HG03039 (cell line): ENCODE measurements at regions not wholly inside any gene's neighbourhood (a gene's known extent, or its start where the extent isn't known, plus 50 kb on each side); places are given as distances from the start of the nearest gene placed in this dataset.

ENCODE experiments used
- ATAC-seq: cut with Tn5 transposase; IDR thresholded peaks from one replicate; pipeline ENCODE4 v1.9.1; 2021; ENCODE audit warnings: mild to moderate bottlenecking, moderate library complexity; ENCODE audit not compliant: unreplicated experiment

DNA sequence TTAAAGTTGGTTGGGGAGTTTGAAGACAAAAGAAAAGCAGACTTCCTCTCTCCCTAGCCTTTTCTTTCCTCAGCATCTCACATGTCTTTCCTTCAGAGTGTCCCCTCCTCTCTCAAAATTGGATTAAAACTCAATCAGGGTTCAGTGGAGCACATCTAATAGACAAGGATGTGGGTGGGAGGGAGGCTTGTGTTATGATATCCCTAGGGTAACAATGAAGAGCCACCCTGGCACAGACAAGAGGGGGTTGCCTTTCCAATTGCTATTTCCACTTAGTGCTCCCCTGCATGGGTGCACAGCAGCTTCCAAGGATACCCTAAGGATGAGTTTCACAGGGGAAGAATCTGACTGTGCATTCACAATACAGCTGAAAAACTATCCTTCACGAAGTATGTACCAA lies 585.2 kb upstream of the C9orf72 start:
- ATAC-seq: no peak

DNA sequence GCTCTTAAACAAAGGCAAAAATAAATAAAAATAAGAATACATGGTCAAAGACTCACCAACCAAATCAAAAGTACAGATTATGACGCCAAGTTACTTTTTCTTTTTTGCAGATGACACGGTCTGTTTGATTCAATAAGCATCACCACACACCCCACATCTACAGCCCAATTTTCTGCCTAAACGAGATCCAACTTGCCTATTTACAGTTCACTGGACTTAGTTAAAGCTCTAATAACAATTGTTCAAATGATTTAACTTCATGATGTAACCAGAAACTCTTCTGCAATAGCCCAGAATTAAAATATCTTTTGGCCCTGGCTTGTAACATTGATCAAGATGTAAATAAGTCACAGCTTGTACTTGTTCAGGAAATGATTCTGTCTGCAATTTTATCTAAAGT lies 590.3 kb upstream of the C9orf72 start:
- ATAC-seq: no peak

DNA sequence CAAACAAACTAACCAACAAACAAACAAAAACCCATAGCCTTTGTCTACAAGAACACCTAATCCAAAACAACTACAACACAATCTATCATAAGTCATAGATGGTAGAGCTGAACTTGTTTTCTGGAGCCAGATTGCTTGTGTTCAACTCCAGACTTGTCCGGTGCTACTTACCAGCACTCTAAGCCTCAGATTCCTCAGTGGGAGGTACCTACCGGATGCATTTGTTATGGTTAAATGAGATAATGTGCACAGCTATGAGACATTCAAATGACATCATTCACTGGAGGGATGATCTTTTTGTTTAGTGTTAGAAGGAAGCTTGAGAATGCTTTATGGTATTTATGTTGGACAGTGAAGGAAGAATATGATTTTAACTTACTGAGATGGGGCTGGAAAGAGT lies 592.9 kb upstream of the C9orf72 start:
- ATAC-seq: no peak

DNA sequence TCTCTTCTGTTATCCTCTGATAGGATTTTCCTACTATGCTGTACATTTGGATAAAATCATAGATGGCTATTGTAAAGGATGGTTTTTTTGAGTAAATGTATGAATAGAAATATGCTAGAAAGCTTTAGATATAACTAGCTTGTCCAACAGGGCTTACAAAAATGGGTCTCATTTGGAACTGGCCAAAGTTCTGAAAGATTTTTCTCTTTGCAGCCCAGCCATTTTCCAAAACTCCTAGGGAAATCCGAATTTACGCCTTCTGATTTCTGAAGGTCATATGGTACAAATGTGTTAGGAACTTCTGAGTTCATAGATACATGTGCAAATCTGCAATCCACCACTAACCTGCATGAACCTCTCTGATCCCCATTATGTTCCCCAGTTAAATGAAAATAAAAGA lies 603.9 kb upstream of the C9orf72 start:
- ATAC-seq: no peak

DNA sequence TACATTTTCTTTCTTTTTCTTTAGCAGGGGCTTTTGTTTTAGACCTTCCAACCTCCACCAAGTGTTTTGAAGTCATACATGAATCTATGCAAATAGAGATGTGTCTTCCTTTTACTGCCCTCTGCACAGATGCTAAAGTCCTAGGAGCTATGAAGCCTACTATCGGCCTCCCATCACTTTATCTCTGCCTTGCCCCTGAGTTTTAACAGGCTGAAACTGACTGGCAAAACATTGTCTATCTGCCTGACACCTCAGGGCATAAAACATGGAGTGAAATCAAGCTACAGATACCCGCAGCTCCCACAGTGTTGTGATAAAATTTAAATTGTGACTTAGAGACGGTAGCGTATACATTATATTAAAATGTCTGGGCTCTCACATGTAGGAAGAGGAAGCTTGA lies 604.6 kb upstream of the C9orf72 start:
- ATAC-seq: no peak

DNA sequence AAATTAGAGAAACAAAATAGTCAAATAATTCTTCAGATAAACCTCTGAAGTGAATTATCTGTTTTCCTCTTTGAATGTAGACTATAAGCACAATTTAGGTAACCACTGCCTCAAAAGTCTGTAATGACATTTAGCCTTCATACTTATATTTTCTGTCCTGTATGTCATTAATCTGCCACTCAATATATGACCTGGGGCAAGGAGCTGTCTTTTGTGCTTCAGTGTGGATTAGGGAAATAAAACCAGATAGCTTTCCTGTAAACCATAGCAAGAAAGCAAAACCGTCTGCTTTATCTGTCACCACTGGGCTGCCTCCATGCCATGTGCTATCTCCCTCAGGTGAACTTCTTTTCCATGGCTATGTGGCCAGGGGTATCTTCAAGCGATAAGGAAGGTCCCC lies 606.6 kb upstream of the C9orf72 start:
- no peak for ATAC-seq

DNA sequence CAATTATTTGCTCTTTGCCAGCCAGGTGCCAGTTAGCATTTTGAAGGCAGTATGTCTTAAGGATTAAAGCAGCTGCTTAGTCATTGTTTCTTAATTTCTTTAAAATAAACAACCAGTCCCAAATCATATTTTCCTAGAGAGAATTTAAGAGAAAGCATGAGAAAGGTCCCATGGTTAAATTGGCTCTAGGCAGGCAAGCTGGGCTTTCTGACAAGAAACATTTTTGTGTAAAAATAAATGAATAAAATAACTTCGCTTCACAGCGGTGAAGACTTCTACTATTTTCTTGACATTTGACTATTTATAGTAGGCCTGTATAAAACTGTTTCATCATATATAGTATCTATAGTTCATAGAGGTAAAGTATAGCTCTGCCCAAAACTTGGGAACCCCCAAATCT lies 617.7 kb upstream of the C9orf72 start:
- no peak for ATAC-seq

DNA sequence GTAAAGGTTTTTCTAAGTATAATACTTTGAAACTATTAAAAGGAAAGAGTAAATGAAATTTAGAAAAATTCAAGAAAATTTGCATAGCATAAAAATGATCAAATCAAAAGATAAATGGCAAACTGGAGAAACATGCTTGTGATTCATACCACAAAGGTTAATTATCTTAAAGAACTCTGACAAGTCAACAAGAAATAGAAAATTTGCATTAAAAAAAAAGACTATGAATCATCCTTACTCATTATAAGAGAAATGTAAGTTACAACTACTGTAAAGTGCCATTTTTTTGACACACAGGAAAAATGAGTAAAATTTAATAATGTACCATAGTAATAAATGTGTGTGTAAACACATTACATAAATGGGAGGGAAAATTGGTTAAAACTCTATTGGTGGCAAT lies 624.4 kb upstream of the C9orf72 start:
- no peak for ATAC-seq

DNA sequence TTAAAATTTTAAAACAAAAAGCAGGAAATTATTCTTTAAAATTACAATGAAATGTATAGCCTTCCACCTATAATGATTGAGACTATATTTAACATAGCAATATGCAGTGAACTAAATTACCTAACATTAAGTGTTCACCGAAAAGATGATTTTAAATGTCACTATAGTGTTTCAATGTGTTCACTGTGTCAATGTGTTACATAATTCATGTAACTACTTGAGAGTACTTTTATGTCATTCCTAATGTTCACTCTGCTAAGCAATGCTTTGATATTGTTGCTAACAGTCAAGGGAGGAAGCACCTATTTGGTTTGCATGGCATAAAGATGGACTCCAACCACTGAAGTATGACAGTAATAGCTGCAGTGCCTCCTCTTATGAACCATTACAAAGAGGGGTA lies 629.8 kb upstream of the C9orf72 start:
- no peak for ATAC-seq

DNA sequence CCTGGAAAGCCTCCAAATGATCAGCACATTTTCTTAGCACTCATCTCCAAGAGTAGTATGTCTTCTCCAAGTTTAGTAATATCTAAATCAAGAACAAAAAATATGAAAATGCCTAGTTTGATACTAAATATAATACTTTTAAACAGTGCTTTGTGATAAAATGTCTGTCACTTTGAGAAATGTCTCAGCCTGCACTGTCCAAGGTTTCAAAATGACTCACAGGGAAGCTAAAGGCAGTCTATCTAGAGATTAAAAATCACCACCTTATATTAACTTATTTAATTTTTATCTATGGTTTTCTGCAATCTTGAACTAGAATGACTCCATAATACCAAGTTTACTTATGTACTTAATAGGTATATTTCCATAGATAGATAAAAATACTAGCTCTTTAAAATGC lies 633.0 kb upstream of the C9orf72 start:
- ATAC-seq: no peak

DNA sequence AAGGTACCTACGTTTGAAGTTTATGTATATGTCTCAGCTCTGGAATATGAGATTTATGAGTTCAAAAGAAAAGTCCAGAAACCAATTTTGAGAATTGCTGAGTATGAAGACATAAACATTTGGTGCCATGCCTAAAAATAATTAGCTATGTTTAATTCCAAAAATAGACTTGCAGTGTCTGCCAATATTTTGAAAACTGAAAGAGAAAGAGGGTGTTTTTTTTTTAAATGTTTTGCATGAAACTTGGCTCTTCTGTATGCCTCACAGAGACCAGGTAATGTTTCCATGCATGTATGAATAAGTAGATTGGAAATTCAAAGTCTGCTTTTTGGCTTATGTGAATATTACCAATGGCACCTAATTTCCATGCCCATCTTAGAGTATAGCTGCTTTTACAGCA lies 634.4 kb upstream of the C9orf72 start:
- ATAC-seq: no peak

DNA sequence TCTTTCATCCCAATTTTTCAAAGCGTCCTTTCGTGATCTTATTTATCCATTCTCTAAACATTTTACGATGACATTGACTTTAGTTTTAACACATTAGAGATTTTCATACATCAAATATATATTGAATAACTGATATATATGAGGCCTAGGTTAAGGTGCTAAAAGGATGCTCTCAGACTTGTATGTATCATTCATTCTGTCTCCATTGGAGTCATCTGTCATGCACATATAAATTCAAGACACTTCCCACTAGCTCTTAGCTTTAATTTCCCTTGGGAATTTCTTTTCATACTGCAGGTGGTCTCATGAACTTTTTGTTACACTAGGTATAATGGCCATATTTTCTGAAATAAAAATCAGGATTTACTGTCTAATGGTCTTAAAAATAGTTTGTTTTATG lies 635.8 kb upstream of the C9orf72 start:
- ATAC-seq: no peak

DNA sequence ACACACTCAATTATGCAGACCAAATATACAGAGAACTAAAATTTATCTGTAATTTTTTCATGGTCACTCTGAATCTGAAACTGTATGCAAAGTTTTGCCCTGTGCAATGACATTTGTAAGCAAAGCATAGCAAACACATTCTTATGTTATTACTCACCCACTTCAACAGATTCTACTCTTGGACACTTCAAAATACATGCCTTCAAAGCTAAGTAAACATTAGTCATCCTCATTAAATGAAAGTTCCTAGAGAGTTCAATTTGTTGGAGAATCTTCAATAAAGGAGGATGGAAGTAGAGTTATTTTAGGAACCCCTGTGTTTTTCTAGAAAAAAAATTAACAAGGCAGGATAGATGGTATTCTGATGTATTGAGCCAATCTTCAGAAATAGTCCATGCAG lies 639.7 kb upstream of the C9orf72 start:
- ATAC-seq: peak; percentile 81

DNA sequence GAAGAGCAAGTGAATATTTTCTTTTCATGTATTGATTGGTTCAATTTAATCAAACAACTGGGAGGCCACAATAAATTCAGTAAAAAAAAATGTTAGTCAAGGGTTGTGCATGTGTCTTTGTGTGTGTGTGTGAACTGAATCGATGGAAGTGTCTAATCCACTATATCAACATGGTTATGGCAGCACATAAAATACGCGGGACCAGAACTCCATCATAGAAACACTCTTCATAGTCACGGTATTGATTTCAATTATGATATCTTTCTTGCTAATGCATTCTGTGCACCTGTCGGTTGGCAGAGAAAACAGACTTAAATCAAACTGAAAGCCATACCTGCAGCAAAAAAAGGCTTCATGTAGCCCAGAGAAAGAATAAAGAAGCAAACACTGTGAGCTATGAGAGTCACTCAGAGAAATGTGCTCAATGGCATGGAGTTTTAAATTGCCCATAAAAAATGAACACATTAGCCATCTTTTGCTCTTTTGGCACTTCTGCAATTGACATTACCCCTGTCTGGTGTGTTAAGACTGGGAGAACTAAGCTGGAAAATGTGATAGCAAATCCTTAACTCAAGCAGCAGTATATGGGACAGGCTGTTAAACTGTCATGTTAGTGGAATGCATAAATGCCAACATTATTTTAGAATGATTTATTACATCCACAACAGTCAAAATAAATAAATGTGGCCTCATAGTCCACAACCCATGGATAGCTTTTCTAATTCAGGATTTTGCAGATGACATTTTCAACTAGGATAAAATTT lies 642.4 kb upstream of the C9orf72 start:
- no peak for ATAC-seq

DNA sequence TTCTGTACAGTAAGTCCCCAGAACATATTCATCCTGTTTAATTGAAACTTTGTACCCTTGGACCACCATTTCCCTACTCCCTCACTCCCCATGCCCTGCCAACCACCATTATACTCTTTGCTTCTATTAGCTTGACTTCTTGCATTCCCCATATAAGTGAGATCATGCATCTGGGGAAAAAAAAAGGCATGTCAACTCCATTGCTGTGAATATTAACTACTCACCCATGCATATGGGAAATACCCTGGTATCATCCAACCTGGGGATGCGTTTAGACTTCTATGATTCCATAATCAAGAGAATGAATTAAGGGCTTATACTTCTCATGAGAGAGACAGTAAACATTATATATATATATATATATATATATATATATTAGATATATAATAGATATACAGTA lies 659.4 kb upstream of the C9orf72 start:
- no peak for ATAC-seq

DNA sequence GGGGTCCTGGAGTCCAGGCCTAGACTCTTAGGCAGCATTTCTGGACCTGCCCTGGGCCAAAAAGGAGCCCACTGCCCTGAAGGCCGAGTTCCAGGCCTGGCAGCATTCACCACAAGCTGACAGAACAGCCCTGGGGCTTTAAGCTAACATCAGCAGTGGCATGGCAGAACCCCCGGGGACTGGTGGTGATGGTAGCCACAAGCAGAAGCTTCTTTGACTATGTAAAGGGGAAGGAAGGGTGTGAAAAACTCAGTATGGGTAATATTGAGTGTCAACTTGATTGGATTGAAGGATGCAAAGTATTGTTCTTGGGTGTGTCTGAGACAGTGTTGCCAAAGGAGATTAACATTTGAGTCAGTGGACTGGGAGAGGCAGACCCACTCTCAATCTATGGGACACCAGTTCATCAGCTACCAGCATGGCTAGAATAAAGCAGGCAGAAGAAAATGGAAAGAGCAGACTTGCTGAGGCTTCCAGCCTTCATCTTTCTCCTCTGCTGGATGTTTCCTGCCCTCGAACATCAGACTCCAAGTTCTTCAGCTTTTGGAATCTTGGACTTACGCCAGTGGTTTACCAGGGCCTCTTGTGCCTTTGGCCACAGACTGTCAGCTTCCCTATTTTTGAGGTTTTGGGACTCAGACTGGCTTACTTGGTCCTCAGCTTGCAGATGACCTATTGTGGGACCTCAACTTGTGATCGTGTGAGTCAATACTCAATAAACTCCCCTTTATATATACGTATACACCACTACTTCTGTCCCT lies 661.0 kb upstream of the C9orf72 start:
- no peak for ATAC-seq

DNA sequence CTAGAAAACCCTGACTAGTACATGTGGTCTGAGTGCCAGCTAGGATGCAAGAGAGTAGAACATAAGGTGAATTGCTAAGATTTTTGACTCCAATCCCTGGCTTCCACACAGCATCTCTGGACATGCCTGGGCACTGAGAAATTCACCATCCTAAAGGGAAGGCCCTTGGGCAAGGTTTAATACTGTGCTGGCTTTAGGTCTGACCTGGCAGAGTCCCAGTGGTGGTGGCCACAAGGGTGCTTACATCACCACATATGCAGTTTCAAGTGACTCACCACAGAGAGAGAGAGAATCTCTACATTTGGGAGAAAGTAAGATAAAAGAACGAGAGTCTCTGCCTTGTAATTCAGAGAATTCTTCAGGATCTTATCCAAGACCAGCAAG lies 661.6 kb upstream of the C9orf72 start:
- no peak for ATAC-seq

DNA sequence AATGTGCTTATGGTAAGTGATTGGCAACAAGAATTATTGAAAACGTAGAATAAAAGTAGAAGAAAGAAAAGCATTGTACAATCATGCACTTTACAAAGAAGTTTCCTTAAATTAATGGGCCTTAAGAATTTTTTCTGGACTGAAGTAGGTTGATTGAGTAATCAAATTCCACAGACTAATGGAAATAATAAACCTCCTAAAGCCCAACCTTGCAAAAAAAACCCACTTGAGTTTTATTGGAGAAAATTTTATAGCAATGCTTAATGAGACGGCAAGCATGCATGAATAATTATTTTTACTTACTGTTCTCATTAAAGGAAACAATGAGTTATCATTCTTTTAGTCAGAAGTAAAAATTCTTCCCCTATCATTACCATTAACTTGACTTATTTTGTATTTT lies 676.1 kb upstream of the C9orf72 start:
- no peak for ATAC-seq

DNA sequence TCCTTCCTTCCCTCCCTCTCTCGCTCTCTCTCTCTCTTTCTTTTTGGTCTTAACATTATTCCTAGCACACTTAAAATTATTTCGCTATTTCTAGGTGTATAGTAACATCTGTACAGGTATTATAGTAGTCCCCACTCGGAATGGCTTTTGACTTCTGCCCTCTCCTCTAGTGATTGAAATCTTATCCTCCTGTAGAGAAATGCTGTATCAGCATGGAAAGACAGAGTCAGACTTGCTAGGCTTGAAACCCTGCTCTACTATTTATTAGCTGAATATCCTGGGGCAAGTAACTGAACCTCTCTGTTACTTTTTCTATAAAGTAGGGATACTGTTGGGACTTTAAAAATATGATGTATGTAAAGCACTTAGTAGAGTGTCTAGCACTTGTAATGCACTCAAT lies 681.9 kb upstream of the C9orf72 start:
- no peak for ATAC-seq

DNA sequence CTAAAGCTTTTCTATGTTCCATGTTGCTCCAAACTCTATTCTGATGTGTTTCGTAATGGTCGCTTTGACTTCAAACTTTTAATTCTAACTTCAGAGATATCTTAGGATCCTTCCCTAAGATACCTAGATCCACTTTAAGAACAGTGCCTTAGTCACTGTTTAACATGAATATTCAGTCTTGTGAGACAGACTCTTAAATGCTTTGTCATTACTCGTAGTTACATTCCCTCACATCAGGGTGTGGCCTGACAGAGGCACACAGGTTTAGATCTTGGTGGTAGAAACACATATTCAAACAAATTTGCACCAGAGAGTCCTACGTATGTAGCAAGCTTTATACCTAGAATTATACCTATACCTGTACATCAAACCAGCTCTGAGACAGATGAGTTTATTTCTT lies 687.0 kb upstream of the C9orf72 start:
- no peak for ATAC-seq

DNA sequence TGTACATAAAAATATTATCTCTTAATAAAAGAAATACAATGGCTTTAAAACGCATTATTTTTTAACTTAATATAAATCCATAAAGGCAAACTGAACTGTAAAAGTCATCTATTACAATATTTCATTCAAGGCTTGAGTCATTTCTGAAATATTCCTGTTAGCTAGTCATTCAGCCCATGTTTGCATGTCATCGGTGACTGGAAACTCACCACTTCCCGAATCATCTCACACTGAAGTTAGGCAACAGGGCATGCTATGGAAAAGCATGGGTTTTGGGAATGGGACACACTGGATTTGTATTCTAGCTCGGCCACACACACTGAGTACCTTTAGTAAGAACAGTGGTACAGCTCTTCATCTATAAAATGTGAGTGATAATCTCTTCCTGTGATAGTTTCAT lies 691.1 kb upstream of the C9orf72 start:
- ATAC-seq: no peak

DNA sequence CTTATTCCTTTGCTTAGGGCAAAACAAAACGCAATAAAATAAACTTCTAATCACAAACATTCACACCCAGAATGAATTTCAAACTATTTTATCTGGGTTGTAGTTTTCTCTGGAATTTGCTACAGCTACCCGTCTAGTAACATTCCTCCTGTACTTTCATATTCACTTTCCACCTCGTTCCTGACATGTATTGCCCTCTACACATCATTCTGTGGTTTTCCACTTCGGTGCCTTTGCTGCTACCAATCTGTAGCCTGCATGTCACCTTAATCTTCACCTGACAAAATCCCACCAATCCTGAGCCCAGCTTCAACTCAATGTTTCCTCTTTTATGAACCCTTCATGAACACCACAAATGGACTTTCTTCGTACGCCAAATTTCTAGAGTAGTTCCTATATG lies 694.1 kb upstream of the C9orf72 start:
- ATAC-seq: no peak

DNA sequence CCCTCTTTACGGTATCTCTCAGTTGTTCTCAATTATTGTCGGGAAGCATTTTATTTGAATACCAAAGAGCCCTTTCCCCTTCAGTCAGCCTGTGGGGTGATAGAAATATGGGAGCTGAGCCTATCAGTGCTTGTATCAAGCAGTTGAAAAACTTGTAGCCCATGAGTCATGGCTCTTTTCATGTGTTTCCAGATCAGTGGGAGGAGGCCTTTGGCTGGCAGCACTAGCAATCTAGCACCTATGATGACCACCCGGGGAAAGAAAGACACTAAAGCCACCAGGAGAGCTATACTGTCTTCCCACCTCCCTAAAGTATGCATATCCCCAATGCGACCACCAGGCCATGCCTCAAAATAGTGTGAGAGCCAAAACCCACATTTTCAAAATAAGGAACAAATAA lies 696.9 kb upstream of the C9orf72 start:
- no peak for ATAC-seq
